DOHH2 (cell line): ENCODE measurements at regions not wholly inside any gene's neighbourhood (a gene's known extent, or its start where the extent isn't known, plus 50 kb on each side); places are given as distances from the start of the nearest gene placed in this dataset.

ENCODE experiments used
- H3F3A ChIP-seq: fragments of 200-600 bp; sonication (generic), shearing (Covaris generic); 2 replicates; pipeline ENCODE4 v1.6.0; 2016; ENCODE audit warnings: antibody characterized with exemption, mild to moderate bottlenecking; ENCODE audit not compliant: control insufficient read depth, insufficient read depth
- H3K27ac ChIP-seq: fragments of 200-600 bp; sonication (generic); 2 replicates; pipeline ENCODE4 v1.5.1; 2014; ENCODE audit warnings: low read depth, mild to moderate bottlenecking, low read length, moderate library complexity
- H3K27me3 ChIP-seq: fragments of 200-600 bp; sonication (generic); 2 replicates; pipeline ENCODE4 v1.6.1; 2014; ENCODE audit warnings: mild to moderate bottlenecking, low read length, mixed read lengths; ENCODE audit not compliant: control insufficient read depth
- H3K36me3 ChIP-seq: fragments of 200-600 bp; sonication (generic); 2 replicates; pipeline ENCODE4 v1.6.1; 2014; ENCODE audit warnings: mild to moderate bottlenecking, low read length, moderate library complexity, mixed read lengths; ENCODE audit not compliant: control insufficient read depth
- H3K4me1 ChIP-seq: fragments of 200-600 bp; sonication (generic); 2 replicates; pipeline ENCODE4 v1.6.1; 2014; ENCODE audit warnings: mild to moderate bottlenecking, low read length, mixed read lengths; ENCODE audit not compliant: control insufficient read depth
- H3K4me2 ChIP-seq: fragments of 200-600 bp; sonication (generic); 2 replicates; pipeline ENCODE4 v1.6.0; 2014; ENCODE audit warnings: mild to moderate bottlenecking, low read length, moderate library complexity
- H3K4me3 ChIP-seq: fragments of 200-600 bp; sonication (generic); 2 replicates; pipeline ENCODE4 v1.5.1; 2014; ENCODE audit warnings: mild to moderate bottlenecking, low read length, mixed read lengths
- H3K79me2 ChIP-seq: fragments of 200-600 bp; sonication (generic); 2 replicates; pipeline ENCODE4 v1.6.1; 2014; ENCODE audit warnings: mild to moderate bottlenecking, low read length, mixed read lengths; ENCODE audit not compliant: control insufficient read depth
- H3K9me2 ChIP-seq: fragments of 200-600 bp; sonication (generic); replicated peaks from 2 replicates; pipeline ENCODE4 v1.6.1; 2014; ENCODE audit warnings: mild to moderate bottlenecking, low read length, mixed read lengths; ENCODE audit not compliant: control insufficient read depth
- H3K9me3 ChIP-seq: fragments of 200-600 bp; sonication (generic); 2 replicates; pipeline ENCODE4 v1.6.1; 2014; ENCODE audit warnings: antibody characterized with exemption, low read length, mixed read lengths; ENCODE audit not compliant: control insufficient read depth, insufficient read depth
- H4K20me1 ChIP-seq: fragments of 200-600 bp; sonication (generic); 2 replicates; pipeline ENCODE4 v1.6.0; 2014; ENCODE audit warnings: low read depth, mild to moderate bottlenecking, antibody characterized with exemption, low read length, moderate library complexity; ENCODE audit not compliant: control insufficient read depth, insufficient read depth
- CTCF ChIP-seq: fragments of 200-600 bp; sonication (generic); IDR thresholded peaks from one replicate; pipeline ENCODE4 v1.5.1; 2014; ENCODE audit warnings: antibody characterized with exemption, mild to moderate bottlenecking, low read depth, low read length; ENCODE audit not compliant: poor library complexity, severe bottlenecking
- EZH2phosphoT487 ChIP-seq: fragments of 200-600 bp; sonication (generic); IDR thresholded peaks from 2 replicates; pipeline ENCODE4 v1.6.1; 2017; ENCODE audit warnings: borderline replicate concordance, mild to moderate bottlenecking, antibody characterized with exemption, low read length, moderate library complexity, mixed read lengths

- Histone ChIP-seq H3K4me3 (no peak overlapping the region), H3F3A (no peaks in the 10 kb centered on the region), H3K9me3 (no peaks in the 10 kb centered on the region), H4K20me1 (no peaks in the 10 kb centered on the region), H3K27me3 (no peaks in the 10 kb centered on the region), H3K9me2 (no peaks in the 10 kb centered on the region), H3K79me2 (no peaks in the 10 kb centered on the region), H3K4me1 (no peaks in the 10 kb centered on the region), H3K36me3 (no peaks in the 10 kb centered on the region), H3K27ac (no peak overlapping the region), H3K4me2 (no peak overlapping the region)
- TF ChIP-seq CTCF (no peak), EZH2phosphoT487 (no peak)
Measured at GRCh38 chr6:1244941-1245340, 67.0 kb upstream of the FOXQ1 start.

- Histone ChIP-seq H3K27me3 (no peaks in the 10 kb centered on the region), H4K20me1 (no peaks in the 10 kb centered on the region), H3F3A (no peaks in the 10 kb centered on the region), H3K4me1 (no peaks in the 10 kb centered on the region), H3K36me3 (no peaks in the 10 kb centered on the region), H3K9me2 (no peaks in the 10 kb centered on the region), H3K9me3 (no peaks in the 10 kb centered on the region), H3K79me2 (no peaks in the 10 kb centered on the region), H3K4me3 (no peak overlapping the region), H3K27ac (no peak overlapping the region), H3K4me2 (no peak overlapping the region)
- TF ChIP-seq EZH2phosphoT487 (no peak), CTCF (no peak)
Measured at GRCh38 chr6:1244278-1244677, 67.6 kb upstream of the FOXQ1 start.

- Histone ChIP-seq H3K27me3 (no peaks in the 10 kb centered on the region), H3K4me1 (no peaks in the 10 kb centered on the region), H3K9me3 (no peaks in the 10 kb centered on the region), H3K9me2 (no peaks in the 10 kb centered on the region), H3K27ac (no peak overlapping the region), H3K79me2 (no peaks in the 10 kb centered on the region), H3F3A (no peaks in the 10 kb centered on the region), H3K4me3 (no peak overlapping the region), H3K36me3 (no peaks in the 10 kb centered on the region), H3K4me2 (no peak overlapping the region), H4K20me1 (no peaks in the 10 kb centered on the region)
- no peak for TF ChIP-seq CTCF
- no peak for TF ChIP-seq EZH2phosphoT487
Measured at GRCh38 chr6:1242446-1242845, 69.5 kb upstream of the FOXQ1 start.

GRCh38 chr6:1242021-1242420, 69.9 kb upstream of the FOXQ1 start:
- no peaks in the 10 kb centered on the region for H3K9me3 ChIP-seq
- H3K36me3 ChIP-seq: no peaks in the 10 kb centered on the region
- H3K4me3 ChIP-seq: no peak overlapping the region
- no peak overlapping the region for H3K27ac ChIP-seq
- TF ChIP-seq CTCF (no peak), EZH2phosphoT487 (no peak)
- no peaks in the 10 kb centered on the region for H3F3A ChIP-seq
- no peaks in the 10 kb centered on the region for H3K9me2 ChIP-seq
- no peaks in the 10 kb centered on the region for H3K4me1 ChIP-seq
- no peaks in the 10 kb centered on the region for H3K27me3 ChIP-seq
- H3K79me2 ChIP-seq: no peaks in the 10 kb centered on the region
- no peak overlapping the region for H3K4me2 ChIP-seq
- H4K20me1 ChIP-seq: no peaks in the 10 kb centered on the region
